A673 (cell line): ENCODE measurements at regions not wholly inside any gene's neighbourhood (a gene's known extent, or its start where the extent isn't known, plus 50 kb on each side); places are given as distances from the start of the nearest gene placed in this dataset.

Experiments
- CTCF ChIP-seq: fragments of 300-800, 200-600 bp; sonication (generic); conservative IDR thresholded peaks from 2 replicates; pipeline ENCODE4 v1.5.1; 2017; ENCODE audit warnings: low read depth, mild to moderate bottlenecking, antibody characterized with exemption, low read length, moderate library complexity, mixed read lengths
- EZH2 ChIP-seq: fragments of 200-600 bp; sonication (generic); IDR thresholded peaks from 2 replicates; pipeline ENCODE4 v1.6.1; 2017; ENCODE audit warnings: borderline replicate concordance, low read depth, mild to moderate bottlenecking, mixed read lengths, antibody characterized with exemption, low read length; ENCODE audit not compliant: poor library complexity, severe bottlenecking

- TF ChIP-seq CTCF, result no peak
- no peak for TF ChIP-seq EZH2
These were observed 120.0 kb upstream of the CHRDL1 start for GRCh38 chrX:110915570-110915969.
